Astrocyte (in vitro differentiated cells and primary cell): ENCODE measurements at regions not wholly inside any gene's neighbourhood (a gene's known extent, or its start where the extent isn't known, plus 50 kb on each side); places are given as distances from the start of the nearest gene placed in this dataset.

Experiments
- EZH2 ChIP-seq: IDR thresholded peaks from 2 replicates; pipeline ENCODE4 v1.6.1; 2012; ENCODE audit warnings: mild to moderate bottlenecking, low read length, inconsistent platforms; ENCODE audit not compliant: insufficient read depth
- TF ChIP-seq, protein P1 (sequence below): IDR thresholded peaks from 2 replicates; pipeline ENCODE4 v1.5.1; 2011; ENCODE audit warnings: low read depth, mild to moderate bottlenecking, inconsistent platforms, low read length, moderate library complexity; ENCODE audit not compliant: insufficient read depth

DNA sequence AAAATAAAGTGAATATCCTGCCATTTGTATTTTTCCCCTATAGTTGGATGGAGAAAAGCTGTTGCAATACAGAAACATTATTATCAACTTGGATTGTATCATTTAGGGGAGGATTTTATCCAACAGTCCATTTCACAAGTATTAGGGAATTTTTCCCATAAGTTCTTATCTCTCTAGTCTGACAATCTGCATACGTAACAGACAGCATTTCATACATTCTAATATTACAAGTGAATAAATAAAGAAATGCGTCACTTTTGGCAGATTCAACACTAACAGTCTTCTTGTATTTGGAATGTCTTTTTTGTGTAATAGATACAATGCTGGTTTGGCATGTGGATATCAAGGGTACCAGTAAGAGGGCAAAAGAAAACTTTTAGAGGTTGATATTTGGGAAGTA is 795.3 kb upstream of the ARRDC4 start:
- TF ChIP-seq, protein P1, sequence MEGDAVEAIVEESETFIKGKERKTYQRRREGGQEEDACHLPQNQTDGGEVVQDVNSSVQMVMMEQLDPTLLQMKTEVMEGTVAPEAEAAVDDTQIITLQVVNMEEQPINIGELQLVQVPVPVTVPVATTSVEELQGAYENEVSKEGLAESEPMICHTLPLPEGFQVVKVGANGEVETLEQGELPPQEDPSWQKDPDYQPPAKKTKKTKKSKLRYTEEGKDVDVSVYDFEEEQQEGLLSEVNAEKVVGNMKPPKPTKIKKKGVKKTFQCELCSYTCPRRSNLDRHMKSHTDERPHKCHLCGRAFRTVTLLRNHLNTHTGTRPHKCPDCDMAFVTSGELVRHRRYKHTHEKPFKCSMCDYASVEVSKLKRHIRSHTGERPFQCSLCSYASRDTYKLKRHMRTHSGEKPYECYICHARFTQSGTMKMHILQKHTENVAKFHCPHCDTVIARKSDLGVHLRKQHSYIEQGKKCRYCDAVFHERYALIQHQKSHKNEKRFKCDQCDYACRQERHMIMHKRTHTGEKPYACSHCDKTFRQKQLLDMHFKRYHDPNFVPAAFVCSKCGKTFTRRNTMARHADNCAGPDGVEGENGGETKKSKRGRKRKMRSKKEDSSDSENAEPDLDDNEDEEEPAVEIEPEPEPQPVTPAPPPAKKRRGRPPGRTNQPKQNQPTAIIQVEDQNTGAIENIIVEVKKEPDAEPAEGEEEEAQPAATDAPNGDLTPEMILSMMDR: no peak
- TF ChIP-seq EZH2: no peak
